NK-92 treated with Interleukin-12 subunit alpha and Interleukin-12 subunit beta, amount 100 ng/mL, for 24 hours (cell line): ENCODE measurements at regions not wholly inside any gene's neighbourhood (a gene's known extent, or its start where the extent isn't known, plus 50 kb on each side); places are given as distances from the start of the nearest gene placed in this dataset.

Experiments used
- DNase-seq: peaks from one replicate; lab custom pipeline; 2025; lab: John Stamatoyannopoulos, UW

DNA sequence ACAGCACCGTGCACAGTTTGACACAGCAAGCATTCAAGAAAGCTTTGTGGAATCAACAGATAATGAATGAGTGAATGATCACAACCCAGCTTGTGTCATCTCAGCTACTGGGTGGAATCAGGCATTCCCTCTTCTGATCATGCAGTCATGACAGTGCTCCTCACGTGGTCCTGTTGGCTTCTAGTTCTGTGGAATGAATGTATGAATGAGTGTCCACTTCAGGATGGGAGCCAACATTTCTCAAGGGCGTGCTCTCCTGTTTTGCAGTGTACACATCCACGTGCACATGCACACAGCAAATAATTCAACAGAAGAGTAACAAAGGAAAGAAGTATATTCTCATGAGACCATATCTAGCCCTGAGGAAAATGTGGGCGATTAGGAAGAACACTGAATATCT is 133.1 kb upstream of the NPVF start:
- no peak for DNase-seq

DNA sequence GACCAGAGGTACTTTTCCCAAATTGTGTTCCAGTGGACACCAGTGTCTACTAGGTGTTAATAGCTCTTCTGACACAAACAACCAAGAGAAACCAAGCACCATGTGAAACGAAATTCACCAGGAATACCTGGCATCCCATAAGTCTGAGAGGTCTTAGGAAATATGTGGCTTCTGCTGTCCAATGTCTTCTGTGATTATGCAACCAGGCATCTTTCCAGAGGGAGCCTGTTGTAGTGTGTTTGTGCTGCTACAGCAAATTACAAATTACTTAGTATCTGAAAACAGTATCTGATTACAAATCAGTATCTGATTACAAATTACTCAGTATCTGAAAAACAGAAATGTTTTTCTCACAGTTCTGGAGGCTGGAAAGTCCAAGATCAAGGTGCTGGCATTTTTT is 133.6 kb upstream of the NPVF start:
- DNase-seq, result no peak

DNA sequence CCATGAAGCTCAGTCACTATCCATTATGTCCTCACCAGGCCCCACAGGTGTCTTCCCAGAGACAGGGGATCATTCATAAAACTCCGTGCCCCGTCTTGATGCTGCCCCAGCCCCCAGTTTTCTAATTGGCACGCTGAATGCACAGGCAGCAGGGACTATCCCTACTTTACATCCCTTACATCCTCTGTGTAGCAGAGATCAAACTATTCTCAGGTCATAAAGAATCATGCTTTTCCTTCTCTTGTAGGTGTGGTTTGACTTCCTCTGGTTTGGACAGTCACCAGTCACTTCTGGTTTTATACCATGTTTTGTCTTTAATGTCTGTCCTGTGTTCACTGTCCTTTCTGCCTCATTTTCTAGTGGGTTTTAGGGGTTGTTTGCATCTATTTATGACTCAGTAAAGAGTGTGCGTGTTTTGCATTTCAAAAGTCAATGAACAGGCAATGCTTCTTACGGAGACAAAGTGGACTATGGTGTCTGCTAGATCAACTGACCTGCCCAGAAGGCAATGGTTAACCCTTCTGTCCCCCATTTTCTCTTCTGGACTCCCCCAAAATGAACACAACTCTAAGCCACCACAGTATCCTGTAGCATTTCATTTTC is 140.4 kb upstream of the NPVF start:
- no peak for DNase-seq

DNA sequence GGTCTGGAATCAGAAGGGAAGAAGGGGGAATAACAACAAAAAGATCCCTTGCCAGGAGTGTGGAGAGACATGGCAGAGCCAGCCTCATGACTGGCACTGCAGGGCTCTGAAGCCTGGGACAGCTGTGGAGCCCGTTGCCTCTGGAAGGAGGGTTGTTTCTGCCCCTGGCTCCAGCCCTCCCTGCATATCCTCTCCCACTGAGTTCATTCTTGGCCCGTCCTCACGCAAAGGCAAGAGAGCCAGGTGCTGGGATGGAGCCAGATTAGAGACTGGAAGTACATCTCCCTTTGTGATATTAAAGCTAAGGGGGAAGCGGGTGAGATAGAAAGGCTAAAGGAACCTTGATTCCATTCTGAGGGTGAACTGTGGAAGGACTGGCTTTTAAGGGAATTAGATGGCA is 141.5 kb upstream of the NPVF start:
- DNase-seq, result no peak

DNA sequence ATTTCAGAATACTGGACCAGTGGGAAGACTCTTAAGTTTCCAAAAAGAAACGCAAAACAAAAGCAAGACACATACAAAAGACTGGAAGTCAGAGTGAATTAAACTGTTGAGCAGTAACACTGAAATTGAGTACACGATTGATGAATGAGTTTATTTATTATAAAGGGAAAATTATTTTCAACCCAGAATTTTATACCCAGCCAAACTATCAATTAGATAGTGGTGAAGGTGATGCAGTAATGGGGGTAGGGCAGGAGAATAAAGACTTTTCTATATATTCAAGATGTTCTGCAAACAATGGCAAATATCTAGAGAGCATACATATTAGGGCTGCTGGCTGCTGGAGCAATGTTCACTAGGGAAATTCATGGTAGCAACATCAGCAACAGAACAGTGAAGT is 143.7 kb upstream of the NPVF start:
- DNase-seq, result no peak

DNA sequence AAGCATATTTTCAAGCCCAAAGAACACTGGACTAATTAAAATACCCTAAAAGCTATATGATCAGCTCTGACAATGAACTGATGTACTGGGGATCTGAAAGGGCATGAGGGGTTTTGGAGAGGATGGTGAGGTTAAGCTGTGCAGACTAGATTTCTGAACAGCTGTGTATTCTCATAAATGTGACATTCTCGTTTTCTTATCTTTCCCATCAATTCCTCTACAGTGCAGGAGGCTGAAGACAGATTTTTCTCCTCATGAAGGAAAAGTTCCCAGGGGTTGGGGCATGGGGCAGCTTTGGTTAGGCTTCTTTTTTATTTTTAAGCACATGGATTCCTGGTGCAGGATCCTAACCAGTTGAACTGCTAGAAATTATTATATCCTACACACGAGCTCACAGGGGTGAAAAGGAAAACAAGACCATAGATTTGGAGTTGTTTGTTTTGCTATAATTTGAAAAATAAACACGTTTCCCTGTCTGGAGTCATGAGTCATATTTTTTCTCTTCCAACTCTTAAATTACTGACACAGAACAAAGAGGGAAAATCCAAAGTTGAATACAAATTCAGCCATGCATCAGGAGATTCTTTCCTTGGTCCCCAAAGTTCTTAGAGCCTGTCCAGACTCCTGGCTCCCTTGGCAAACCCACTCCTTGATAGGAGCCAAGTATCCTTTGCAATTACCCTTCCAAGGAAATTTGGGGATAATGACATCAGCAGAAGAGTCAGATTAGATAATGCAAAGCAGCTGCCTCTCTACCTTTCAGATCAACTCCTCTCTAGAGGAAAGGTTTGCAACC is 147.7 kb upstream of the NPVF start:
- DNase-seq, result no peak

DNA sequence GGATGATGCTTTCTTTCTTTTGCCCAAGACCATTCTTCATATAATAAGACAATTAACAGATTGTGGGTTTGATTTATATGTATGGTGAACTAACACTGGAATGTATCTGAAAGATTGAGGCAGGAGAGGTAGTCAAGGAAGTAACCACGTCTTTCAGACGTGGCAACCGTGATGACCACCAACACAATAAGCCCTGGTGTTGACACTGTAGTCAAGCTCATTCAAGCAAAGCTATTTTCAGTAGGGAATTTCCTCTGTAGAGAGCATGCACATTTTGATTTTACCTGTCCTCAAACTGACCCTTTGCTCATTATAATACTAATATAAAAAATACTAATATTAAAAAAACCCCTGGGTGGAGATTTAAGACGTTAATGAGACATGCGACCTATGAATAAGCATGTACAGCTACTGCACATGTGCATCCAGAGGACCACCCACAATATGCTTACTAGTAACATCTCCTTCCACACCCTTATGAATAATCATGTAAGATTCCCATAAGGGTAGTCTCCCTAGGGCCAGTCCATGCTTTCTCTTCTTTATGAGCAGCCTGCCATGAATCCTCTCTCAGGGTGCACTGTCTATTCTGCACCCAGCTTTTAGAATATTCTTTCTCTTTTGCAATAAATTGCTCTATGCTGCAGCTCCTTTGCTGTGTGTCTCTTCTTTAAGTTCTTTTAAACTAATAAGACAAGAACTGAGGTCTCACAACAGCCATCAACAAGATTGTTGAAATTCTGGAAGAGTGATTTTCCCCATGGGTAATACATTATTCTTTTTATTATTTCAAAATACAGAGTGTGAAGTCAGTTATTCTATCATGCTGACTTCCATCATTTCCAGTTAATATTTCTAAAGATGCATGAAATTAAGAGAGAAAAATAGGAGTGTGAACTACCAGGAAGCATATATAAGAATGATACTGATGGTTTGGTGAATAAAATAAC is 151.3 kb upstream of the NPVF start:
- DNase-seq, result no peak

DNA sequence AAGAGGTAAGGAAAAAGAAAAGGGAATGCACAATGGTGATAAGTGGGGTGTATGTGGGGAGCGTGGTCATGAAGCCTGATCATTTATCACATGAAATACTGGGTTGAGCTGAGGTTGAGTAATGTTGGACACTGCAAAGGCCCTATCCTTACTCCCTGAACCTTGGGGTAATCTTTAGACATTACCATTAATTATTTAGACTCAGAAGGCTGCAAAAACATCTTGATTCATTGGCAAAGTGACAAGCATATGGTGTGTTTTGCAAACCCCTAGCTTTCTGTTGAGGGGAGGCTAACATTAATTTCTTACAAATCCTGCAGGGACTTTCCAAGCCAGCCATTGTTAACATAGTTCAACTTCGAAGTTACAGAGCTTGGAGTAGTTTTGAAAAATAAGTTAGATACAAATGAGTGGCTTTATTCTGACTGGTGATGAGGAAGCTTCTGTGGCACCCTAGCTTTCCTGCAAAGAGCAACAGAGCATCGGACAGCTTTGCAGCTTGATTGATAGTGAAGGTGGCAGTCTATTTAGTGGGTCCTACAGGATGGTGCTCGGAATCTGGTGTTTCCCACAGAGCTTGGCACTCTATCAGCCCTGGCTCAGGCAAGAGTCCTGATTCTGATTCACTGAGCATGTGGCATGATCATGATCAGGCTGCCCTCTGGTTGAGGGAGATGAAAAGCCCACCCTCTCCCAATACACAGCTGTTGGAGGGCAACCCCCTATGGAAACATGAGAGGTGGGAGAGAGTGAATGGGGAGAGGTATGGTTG is 153.7 kb upstream of the NPVF start:
- no peak for DNase-seq

DNA sequence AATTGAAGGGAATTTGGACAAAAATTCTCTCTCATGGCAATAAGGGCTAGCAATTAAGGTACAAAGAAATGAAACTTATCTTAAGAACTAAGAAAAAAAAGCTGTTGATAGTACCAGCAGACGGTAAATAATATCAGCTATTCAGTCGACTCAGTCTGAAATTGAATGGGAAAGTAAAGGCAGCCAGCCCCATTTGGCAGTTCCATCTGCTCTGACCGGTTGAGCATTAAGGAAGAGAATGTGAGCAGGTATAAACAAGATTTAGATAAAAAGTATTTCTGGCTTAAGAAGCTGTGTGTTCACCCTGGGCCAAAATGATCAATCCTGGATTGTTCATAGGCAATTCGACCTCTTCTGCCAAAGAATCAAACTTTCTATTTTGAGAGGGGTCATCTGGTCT is 154.6 kb upstream of the NPVF start:
- DNase-seq, result no peak

DNA sequence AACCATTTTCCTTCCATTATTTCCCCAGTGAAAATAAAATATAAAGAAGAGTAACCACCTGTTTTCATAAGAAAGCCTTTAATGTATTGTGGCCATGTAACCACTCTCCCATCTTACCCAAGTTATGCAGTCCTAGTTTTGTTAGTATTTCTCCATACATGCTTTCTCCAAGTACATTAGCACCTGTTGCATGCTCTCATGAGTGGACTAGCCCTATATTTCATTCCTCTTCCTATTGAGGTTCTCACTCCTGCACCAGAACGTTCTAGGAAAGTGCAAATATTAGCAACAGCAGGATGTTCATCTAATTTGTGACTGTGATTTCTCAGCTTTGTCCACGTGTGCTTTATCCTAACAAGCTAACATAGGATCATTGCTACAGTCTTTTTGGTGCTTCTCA is 155.1 kb upstream of the NPVF start:
- DNase-seq, result no peak

DNA sequence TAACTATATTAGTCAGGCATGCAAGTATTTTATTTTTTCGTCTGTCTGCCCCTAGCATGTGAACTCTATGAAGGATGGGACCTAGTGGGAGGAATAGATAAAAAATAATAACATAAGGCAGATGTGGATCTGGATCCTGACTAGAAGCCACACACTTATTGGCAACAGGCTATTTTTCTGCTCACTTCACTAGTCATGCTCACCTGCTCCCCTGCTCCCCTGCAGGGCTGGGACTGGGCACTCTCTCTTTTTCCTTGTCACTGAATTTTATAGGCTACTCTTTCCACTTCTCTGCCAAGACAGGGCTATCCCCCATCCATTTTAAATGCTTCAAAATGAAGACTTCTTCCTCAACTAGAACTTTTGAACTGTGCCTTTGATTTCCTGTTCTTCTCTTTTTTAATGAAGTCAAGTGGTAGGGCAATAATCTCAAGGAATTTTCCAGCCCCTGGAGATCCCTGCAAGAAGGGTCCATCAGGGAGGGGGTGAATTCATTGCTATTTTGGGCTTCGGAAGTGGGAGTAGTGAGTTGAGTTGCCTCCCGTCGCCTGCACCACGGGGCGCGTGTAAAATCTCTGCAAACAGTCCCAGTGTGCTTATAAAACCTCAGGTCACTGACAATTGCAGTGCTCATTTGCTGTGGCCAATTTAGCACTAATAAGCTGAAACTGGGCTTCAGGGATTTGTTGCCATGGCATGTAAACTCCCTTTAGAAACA is 156.7 kb upstream of the NPVF start:
- DNase-seq, result no peak

DNA sequence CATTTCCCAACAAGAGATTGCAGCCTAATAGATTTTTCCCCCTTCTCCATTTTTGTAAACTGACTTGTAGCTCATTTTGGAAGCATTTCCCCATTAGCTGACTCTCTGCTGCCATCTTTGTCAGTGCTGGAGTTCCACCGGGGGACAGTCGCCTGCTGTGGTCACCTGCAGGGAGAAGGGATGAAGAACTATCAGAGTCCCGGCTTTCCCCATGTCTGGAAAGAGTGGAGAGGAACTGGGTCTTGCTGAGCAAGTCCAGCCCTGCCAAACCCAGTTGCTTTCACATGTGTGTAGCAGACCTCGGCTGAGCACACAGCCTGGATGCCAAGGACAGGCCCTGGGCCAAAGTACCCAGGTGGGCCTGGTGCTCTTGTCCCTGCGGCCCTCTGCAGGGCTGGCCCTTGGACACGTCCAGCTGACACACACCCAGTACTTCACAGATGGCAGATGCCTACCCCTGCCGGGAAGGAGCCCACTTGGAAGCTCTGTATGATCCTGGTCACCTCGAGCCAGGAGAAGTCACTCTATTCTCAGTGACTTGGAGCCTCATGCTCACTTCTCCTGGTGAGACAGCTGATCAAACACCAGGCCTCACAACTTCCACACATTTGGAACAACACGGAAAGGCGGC is 157.3 kb upstream of the NPVF start:
- no peak for DNase-seq

DNA sequence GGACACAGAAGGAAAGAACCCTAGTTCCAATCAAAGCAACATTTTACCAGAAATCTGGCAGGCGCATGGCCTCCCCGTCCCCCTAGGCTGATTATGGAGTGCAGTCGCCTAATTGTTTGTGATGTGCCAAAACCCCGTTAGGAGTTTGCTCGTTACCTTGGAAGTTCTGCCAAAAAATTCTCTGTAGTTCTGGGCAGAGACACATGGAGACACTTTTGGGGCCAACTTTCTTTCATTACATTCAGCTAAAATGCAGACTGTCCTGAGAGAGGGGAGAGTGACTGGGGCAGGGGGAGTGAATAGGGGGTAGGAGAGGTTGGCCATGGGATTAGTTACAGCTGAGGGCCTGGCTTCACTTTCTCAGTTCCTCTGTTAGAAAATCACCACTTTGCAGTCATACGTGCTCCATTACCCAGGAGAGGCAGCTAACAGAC is 158.0 kb upstream of the NPVF start:
- DNase-seq, result no peak

DNA sequence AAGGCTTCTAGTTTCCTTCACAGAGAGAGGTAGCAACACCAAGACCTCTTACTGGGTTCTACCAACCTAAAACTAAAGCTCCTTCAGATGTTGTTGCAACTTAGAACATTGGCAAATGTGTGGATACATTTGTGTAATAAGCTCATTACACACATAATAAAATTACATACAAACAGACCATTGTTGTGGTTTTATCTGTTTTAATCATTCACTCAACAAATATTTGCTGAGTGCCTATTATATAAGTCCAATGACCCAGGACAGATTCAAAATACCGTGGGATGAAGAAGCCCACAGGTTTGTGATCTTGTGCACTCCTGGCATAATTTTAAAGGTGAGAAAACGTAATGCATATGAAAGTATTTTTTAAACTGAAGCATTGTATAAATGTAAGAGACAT is 160.4 kb upstream of the NPVF start:
- DNase-seq, result no peak

DNA sequence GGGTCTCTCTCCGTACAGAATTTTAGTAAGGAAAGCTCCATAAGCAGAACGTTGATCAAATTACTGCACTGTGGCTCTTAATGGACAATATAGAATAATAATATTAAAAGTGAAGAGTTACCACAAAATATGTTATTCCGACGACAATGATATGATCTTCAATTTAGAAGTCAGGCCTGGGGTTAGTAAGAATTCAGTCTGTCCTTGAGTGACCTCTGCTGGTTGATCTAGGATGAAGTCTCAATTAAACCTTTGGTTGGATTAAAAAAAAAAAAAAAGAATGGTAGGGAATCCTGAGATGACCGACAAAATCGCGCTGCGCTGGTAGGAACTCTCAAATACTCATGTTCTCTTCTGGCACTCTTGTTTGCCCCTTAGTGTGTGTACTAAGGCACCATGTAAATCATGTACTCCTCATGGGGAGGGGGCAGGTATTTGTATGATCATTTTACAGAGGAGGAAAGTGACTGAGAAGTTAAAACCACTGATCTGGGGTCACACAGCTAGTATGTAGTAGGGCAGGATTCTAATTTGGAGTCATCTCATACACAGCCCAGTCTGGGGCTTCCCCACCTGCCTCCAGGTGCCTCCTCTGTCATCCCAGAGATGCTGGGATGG is 161.3 kb upstream of the NPVF start:
- DNase-seq, result no peak

DNA sequence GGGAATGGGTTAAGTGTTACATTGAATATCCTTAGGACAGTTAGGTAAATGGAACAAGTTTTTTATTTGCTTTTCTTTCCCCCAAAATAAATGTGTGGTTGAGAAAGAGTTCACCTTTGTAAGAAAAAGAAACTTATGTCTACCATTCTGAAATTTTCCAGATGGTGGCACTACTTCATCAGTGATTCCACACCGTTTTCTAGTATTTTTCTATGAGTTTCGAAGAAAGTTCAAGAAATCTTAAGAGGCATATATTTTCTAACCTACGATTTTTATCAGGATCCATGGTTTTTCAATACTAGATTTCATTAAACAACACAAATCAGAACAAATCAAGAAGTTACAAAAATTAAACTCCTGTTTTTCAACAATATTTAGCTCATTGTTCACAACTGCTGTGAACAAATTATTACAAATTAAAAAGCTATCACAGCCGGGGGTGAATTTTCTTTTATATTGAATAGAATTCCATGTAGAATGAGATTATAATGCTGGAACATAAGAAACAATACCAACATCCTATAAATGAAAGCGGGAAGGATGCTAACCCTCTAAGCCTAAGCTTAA is 163.1 kb upstream of the NPVF start:
- no peak for DNase-seq

DNA sequence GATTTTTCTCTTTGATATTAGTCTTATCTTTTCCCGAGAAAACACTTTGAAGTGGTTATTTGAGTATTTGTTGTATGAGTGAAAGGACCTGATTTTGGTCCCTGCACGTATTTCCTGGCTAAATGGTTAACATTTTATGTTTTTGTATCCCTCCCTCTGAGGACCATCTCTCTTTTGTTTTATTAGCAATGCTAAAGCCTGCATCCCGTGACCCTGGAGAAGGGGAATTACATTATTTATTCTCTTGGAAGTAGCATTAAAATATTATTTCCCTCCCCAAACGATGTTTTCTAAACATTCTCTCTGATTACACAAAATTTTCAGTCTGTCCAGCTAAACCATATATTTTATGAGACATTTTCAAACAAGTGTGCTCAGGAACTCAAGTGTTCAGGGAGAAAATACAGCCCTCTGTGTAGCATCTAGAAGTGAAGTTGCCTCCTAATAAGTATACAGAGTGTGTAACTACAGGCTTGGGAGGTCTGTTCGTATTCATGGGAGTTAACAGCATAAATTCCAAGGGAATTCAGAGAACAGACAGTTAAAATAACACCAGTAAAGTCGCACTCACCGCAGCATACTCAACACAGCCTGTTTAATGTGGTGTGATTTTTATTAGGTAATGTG is 163.8 kb upstream of the NPVF start:
- no peak for DNase-seq

DNA sequence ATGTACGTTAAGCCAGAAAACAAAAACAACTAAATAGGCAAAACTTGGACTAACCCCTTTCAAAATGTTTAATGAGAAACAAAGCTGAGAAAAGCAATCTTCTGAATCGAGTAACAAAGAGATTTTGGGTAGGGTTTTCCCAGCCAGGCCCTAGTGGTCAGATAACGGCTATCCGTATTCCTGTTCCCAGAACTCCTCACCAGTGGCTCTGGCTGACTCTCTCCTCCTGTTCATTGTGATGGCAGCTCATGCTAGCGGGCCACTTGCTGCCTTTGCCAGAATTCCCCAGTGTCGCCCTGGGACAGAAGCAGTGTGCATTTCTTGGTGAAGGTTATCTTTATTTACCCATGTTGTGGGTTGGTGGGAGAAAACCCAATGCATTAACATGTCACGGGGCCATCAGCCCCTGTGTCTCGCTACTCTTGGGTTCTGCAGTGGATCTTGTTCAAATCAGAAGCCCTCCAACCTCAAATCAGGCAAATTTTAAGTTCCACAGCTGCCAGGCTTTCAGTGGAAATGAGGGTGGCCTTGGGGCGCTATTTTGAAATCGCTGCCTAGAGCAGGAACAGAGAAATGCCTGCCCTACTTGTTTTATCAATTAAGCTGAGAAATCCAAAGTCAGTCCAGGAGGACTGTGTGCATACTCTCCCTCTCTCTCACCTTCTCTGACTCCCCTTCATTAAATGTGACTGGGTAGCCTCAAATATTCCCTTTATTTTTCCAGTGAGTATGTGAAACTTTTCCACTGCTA is 164.5 kb upstream of the NPVF start:
- DNase-seq, result no peak

DNA sequence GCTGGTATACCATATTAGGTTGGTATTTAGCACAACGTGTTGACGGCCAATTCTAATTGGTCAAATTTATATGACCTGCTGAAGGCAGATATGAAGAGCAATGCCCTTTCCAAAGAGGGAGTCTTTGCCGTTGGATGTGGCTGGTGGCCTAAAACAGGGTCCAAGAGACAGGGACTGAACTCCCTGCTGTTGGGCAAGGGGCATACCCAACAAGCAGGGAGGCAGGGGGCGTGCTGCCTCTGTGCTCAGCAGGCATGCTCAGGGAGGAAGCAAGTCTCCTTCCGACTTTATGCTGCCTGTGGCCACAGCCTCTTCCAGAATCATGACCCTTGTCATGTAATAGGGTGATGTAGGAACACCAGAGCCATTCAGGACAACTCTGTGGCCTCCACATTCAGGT is 167.7 kb upstream of the NPVF start:
- no peak for DNase-seq
